Trophoblast cell (in vitro differentiated cells and primary cell): ENCODE measurements at regions not wholly inside any gene's neighbourhood (a gene's known extent, or its start where the extent isn't known, plus 50 kb on each side); places are given as distances from the start of the nearest gene placed in this dataset.

Experiments used
- DNase-seq, 2 donors: peaks; one replicate each; pipeline ENCODE4 v3.0.0-alpha.2; 2016
- H2AFZ ChIP-seq: 2 replicates; pipeline ENCODE4 v1.6.1; 2013; ENCODE audit warnings: low read length, moderate library complexity, mild to moderate bottlenecking; ENCODE audit not compliant: insufficient read depth, poor library complexity
- H2AK5ac ChIP-seq: 2 replicates; pipeline ENCODE4 v1.6.1; 2013; ENCODE audit warnings: mild to moderate bottlenecking, low read length
- H2BK120ac ChIP-seq: 2 replicates; pipeline ENCODE4 v1.6.1; 2013; ENCODE audit warnings: low read length, mild to moderate bottlenecking, moderate library complexity; ENCODE audit not compliant: insufficient read depth, poor library complexity
- H2BK12ac ChIP-seq: 2 replicates; pipeline ENCODE4 v1.6.1; 2013; ENCODE audit warnings: mild to moderate bottlenecking, low read length, moderate library complexity
- H2BK5ac ChIP-seq: 2 replicates; pipeline ENCODE4 v1.6.1; 2013; ENCODE audit warnings: low read length, low read depth, moderate library complexity, mild to moderate bottlenecking; ENCODE audit not compliant: poor library complexity
- H3K14ac ChIP-seq: 2 replicates; pipeline ENCODE4 v1.6.1; 2013; ENCODE audit warnings: mild to moderate bottlenecking, low read length
- H3K18ac ChIP-seq: 2 replicates; pipeline ENCODE4 v1.6.1; 2013; ENCODE audit warnings: mild to moderate bottlenecking, low read length
- H3K23ac ChIP-seq: 2 replicates; pipeline ENCODE4 v1.6.1; 2013; ENCODE audit warnings: low read length
- H3K27ac ChIP-seq: 2 replicates; pipeline ENCODE4 v1.5.1; 2013; ENCODE audit warnings: low read depth, mild to moderate bottlenecking, inconsistent platforms, low read length, moderate library complexity
- H3K27me3 ChIP-seq: 2 replicates; pipeline ENCODE4 v1.6.1; 2013; ENCODE audit warnings: inconsistent platforms, mild to moderate bottlenecking, low read length, moderate library complexity; ENCODE audit not compliant: insufficient read depth
- H3K36me3 ChIP-seq, 2 experiments: 1 replicate in 1 of 2; 2 replicates in 1 of 2; pipeline ENCODE4 v1.6.1; 2013; ENCODE audit warnings: low read length in 2 of 2, mild to moderate bottlenecking in 2 of 2, moderate library complexity in 1 of 2; ENCODE audit not compliant: insufficient read depth in 2 of 2, control insufficient read depth in 1 of 2
- H3K4ac ChIP-seq: 2 replicates; pipeline ENCODE4 v1.6.1; 2013; ENCODE audit warnings: low read depth, mild to moderate bottlenecking, low read length, moderate library complexity
- H3K4me1 ChIP-seq, 2 experiments: 1 replicate in 1 of 2; 2 replicates in 1 of 2; pipeline ENCODE4 v1.6.1; 2013; ENCODE audit warnings: low read length in 2 of 2, mild to moderate bottlenecking in 2 of 2, moderate library complexity in 1 of 2; ENCODE audit not compliant: insufficient read depth in 2 of 2, control insufficient read depth in 1 of 2
- H3K4me2 ChIP-seq: 2 replicates; pipeline ENCODE4 v1.6.1; 2013; ENCODE audit warnings: inconsistent platforms, mild to moderate bottlenecking, low read length, moderate library complexity
- H3K4me3 ChIP-seq: 2 replicates; pipeline ENCODE4 v1.5.1; 2013; ENCODE audit warnings: mild to moderate bottlenecking, low read depth, low read length, inconsistent platforms
- H3K79me1 ChIP-seq: one replicate; pipeline ENCODE4 v1.6.1; 2013; ENCODE audit warnings: low read length
- H3K79me2 ChIP-seq: 2 replicates; pipeline ENCODE4 v1.6.1; 2013; ENCODE audit warnings: low read length, mild to moderate bottlenecking; ENCODE audit not compliant: control insufficient read depth, insufficient read depth, poor library complexity
- H3K9ac ChIP-seq: 2 replicates; pipeline ENCODE4 v1.6.1; 2013; ENCODE audit warnings: mild to moderate bottlenecking, low read length
- H3K9me3 ChIP-seq: 2 replicates; pipeline ENCODE4 v1.6.1; 2013; ENCODE audit warnings: low read depth, mild to moderate bottlenecking, control low read depth, inconsistent platforms, low read length; ENCODE audit not compliant: insufficient read depth
- H4K12ac ChIP-seq: 2 replicates; pipeline ENCODE4 v1.6.1; 2013; ENCODE audit warnings: low read depth, mild to moderate bottlenecking, low read length, moderate library complexity
- H4K8ac ChIP-seq: 2 replicates; pipeline ENCODE4 v1.6.1; 2013; ENCODE audit warnings: low read depth, mild to moderate bottlenecking, low read length, moderate library complexity
- H4K91ac ChIP-seq: one replicate; pipeline ENCODE4 v1.6.1; 2013; ENCODE audit warnings: low read depth, mild to moderate bottlenecking, low read length, moderate library complexity
- WGBS: extraction: QIAGEN DNeasy Blood & Tissue Kit; methylation state at CpG from one replicate; pipeline ENCODE4 v1.1.7; 2013; ENCODE audit warnings: missing lambda C conversion rate; ENCODE audit not compliant: insufficient read length, insufficient coverage; ENCODE audit errors: extremely low coverage; 5-methylcytosine and 5-hydroxymethylcytosine counted together

DNA sequence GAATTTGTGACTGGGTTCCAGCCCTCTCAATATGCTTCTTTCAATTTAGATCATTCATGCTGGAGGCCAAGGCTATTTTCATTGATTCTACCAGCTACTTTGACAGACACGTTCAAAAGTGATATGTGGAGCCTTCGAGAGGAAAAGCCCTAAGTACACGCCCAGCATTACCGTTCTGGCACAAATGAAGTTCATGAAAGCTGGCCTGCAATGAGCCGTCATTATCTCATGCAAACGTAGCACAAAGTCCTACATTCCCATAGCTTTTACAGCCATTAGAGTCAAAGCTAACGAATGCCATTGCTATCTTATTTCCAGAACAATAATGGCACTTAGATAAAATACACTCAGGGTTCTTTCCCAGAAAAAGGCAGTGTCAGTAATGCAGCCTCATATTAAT is 1237.6 kb downstream of the EFNB2 start:
- Histone ChIP-seq H4K8ac (no peak overlapping the region), H3K79me2 (no peaks in the 10 kb centered on the region), H3K9me3 (no peaks in the 10 kb centered on the region), H2BK120ac (no peak overlapping the region), H3K4me3 (no peak overlapping the region), H3K18ac (no peak overlapping the region), H3K4me2 (no peak overlapping the region), H2BK12ac (no peak overlapping the region), H3K4me1 (no peaks in the 10 kb centered on the region), H4K91ac (peak overlapping the region; percentile 24), H2BK5ac (no peak overlapping the region), H3K14ac (no peak overlapping the region), H3K9ac (no peak overlapping the region), H3K27me3 (no peaks in the 10 kb centered on the region), H3K79me1 (peaks cover 2% of the 10 kb centered on the region), H3K36me3 (no peaks in the 10 kb centered on the region), H3K23ac (no peak overlapping the region), H3K4ac (no peak overlapping the region), H4K12ac (no peak overlapping the region), H3K27ac (no peak overlapping the region), H2AFZ (no peak overlapping the region), H2AK5ac (no peak overlapping the region)
- WGBS: no CpG with 5 or more reads among the region's 7 CpGs
- DNase-seq: no peak

DNA sequence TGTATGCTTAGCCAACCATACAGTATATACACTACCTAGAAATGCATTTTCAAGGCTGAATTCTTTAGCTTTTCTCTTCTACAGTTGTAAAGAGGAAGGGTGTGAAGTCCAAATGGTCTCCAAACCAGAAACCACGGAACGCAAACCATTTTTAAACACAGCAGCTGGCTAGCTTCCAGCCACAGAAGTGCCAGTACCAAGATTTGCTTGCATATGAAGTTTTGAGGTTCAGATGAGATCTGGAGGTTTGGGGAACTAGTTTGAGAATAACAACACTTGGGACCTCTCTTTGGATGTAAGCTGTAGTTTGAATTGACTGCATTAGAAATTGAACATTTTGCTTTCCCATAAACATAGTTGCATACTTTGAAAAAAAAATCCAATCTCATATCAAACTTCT is 1243.5 kb downstream of the EFNB2 start:
- Histone ChIP-seq H3K4me3 (no peak overlapping the region), H3K4ac (no peak overlapping the region), H3K14ac (no peak overlapping the region), H3K9me3 (no peaks in the 10 kb centered on the region), H4K91ac (no peak overlapping the region), H2BK5ac (no peak overlapping the region), H3K4me2 (no peak overlapping the region), H2AK5ac (no peak overlapping the region), H3K9ac (no peak overlapping the region), H4K12ac (no peak overlapping the region), H4K8ac (no peak overlapping the region), H2BK12ac (no peak overlapping the region), H3K36me3 (no peaks in the 10 kb centered on the region), H3K79me1 (no peaks in the 10 kb centered on the region), H3K27me3 (no peaks in the 10 kb centered on the region), H3K79me2 (no peaks in the 10 kb centered on the region), H3K23ac (no peak overlapping the region), H2BK120ac (no peak overlapping the region), H3K27ac (no peak overlapping the region), H3K18ac (no peak overlapping the region), H2AFZ (no peak overlapping the region), H3K4me1 (no peaks in the 10 kb centered on the region)
- DNase-seq: no peak
- no CpG with 5 or more reads among the region's 2 CpGs for WGBS

DNA sequence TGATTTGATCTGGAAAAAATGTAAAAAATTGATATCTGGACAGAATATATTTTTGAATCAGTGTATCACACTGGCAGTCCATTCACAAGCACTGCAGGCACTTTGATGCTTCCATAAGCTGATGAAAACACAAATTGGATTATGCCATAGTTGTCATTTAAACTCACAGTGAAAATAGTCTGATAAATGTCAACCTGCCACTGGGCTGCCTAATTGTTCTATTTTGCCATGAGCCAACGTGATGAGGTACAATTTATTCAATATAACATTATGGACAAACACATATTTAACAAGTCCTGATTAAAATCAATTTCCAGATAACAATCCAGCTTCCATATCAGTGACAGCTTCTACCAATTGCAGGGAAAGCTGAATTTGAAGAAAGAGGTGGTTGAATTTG is 1244.9 kb downstream of the EFNB2 start:
- no peak overlapping the region for H4K8ac ChIP-seq
- H3K79me1 ChIP-seq: no peaks in the 10 kb centered on the region
- no peaks in the 10 kb centered on the region for H3K79me2 ChIP-seq
- no peak overlapping the region for H3K14ac ChIP-seq
- H2AK5ac ChIP-seq: no peak overlapping the region
- no peak for DNase-seq
- H2AFZ ChIP-seq: no peak overlapping the region
- H4K12ac ChIP-seq: no peak overlapping the region
- H3K36me3 ChIP-seq: no peaks in the 10 kb centered on the region
- H2BK120ac ChIP-seq: no peak overlapping the region
- no peak overlapping the region for H3K23ac ChIP-seq
- no peaks in the 10 kb centered on the region for H3K9me3 ChIP-seq
- no peak overlapping the region for H3K9ac ChIP-seq
- H4K91ac ChIP-seq: no peak overlapping the region
- H3K4me3 ChIP-seq: no peak overlapping the region
- no peaks in the 10 kb centered on the region for H3K27me3 ChIP-seq
- WGBS: no CpG with 5 or more reads among the region's 1 CpG
- H2BK5ac ChIP-seq: no peak overlapping the region
- no peaks in the 10 kb centered on the region for H3K4me1 ChIP-seq
- no peak overlapping the region for H3K27ac ChIP-seq
- no peak overlapping the region for H3K4me2 ChIP-seq
- H3K4ac ChIP-seq: no peak overlapping the region
- no peak overlapping the region for H3K18ac ChIP-seq
- no peak overlapping the region for H2BK12ac ChIP-seq

DNA sequence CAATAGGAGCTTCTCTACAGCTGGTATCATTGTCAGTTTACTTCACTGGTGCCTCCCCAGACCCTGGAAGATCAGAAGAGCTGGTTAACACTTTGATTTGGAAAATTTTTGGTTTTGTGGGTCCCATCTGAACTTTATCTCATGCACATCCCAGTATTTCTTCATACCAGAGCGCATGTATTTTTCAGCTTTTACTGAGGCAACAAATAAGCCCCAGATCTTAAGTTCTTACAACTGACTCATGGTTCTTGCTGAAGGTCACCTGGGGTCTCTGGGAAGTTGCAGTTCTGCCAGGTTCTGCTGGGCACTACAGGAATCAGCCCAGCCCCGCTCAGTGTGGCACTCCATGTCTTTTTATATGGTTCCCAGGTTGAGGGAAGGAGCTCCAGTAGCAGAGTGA is 1249.9 kb downstream of the EFNB2 start:
- Histone ChIP-seq H3K14ac (no peak overlapping the region), H3K36me3 (no peaks in the 10 kb centered on the region), H3K18ac (no peak overlapping the region), H3K27ac (no peak overlapping the region), H4K91ac (no peak overlapping the region), H3K4me3 (no peak overlapping the region), H2BK12ac (no peak overlapping the region), H4K8ac (no peak overlapping the region), H3K9me3 (no peaks in the 10 kb centered on the region), H4K12ac (no peak overlapping the region), H3K79me2 (no peaks in the 10 kb centered on the region), H3K4ac (no peak overlapping the region), H3K4me2 (no peak overlapping the region), H3K4me1 (peaks cover 2 to 3% of the 10 kb centered on the region in 2 experiments), H2BK5ac (no peak overlapping the region), H2BK120ac (no peak overlapping the region), H3K23ac (no peak overlapping the region), H3K9ac (no peak overlapping the region), H2AK5ac (no peak overlapping the region), H3K79me1 (no peaks in the 10 kb centered on the region), H3K27me3 (no peaks in the 10 kb centered on the region), H2AFZ (no peak overlapping the region)
- WGBS: no CpG with 5 or more reads among the region's 2 CpGs
- DNase-seq: no peak
